GM21723 (cell line): ENCODE measurements at regions not wholly inside any gene's neighbourhood (a gene's known extent, or its start where the extent isn't known, plus 50 kb on each side); places are given as distances from the start of the nearest gene placed in this dataset.

Experiments
- ATAC-seq: cut with Tn5 transposase; IDR thresholded peaks from one replicate; pipeline ENCODE4 v1.9.1; 2021; ENCODE audit warnings: mild to moderate bottlenecking, moderate library complexity; ENCODE audit not compliant: unreplicated experiment

- no peak for ATAC-seq
These were observed 849.4 kb upstream of the ADAMTS5 start for GRCh38 chr21:27816301-27816700.

GRCh38 chr21:27814226-27814625 is 847.3 kb upstream of the ADAMTS5 start:
- no peak for ATAC-seq

GRCh38 chr21:27813750-27814149 is 846.9 kb upstream of the ADAMTS5 start:
- no peak for ATAC-seq

- ATAC-seq = no peak
These were observed 846.5 kb upstream of the ADAMTS5 start for GRCh38 chr21:27813344-27813743.

GRCh38 chr21:27812279-27812678 is 845.4 kb upstream of the ADAMTS5 start:
- no peak for ATAC-seq

GRCh38 chr21:27808923-27809322 is 842.0 kb upstream of the ADAMTS5 start:
- ATAC-seq = no peak

- no peak for ATAC-seq
These were observed 840.7 kb upstream of the ADAMTS5 start for GRCh38 chr21:27807596-27807995.

GRCh38 chr21:27806281-27806680 is 839.4 kb upstream of the ADAMTS5 start:
- ATAC-seq = no peak

- no peak for ATAC-seq
These were observed 838.8 kb upstream of the ADAMTS5 start for GRCh38 chr21:27805696-27806095.

- no peak for ATAC-seq
These were observed 837.6 kb upstream of the ADAMTS5 start for GRCh38 chr21:27804515-27804914.

- no peak for ATAC-seq
These were observed 836.7 kb upstream of the ADAMTS5 start for GRCh38 chr21:27803571-27803970.

- no peak for ATAC-seq
These were observed 836.1 kb upstream of the ADAMTS5 start for GRCh38 chr21:27802816-27803475.

- ATAC-seq = no peak
These were observed 833.0 kb upstream of the ADAMTS5 start for GRCh38 chr21:27799861-27800260.

- ATAC-seq = no peak
These were observed 829.2 kb upstream of the ADAMTS5 start for GRCh38 chr21:27796106-27796505.

GRCh38 chr21:27795418-27795817 is 828.5 kb upstream of the ADAMTS5 start:
- no peak for ATAC-seq

GRCh38 chr21:27793901-27794300 is 827.0 kb upstream of the ADAMTS5 start:
- ATAC-seq = no peak

- ATAC-seq = no peak
These were observed 820.2 kb upstream of the ADAMTS5 start for GRCh38 chr21:27787046-27787445.

- no peak for ATAC-seq
These were observed 812.7 kb upstream of the ADAMTS5 start for GRCh38 chr21:27779606-27780005.

- ATAC-seq = no peak
These were observed 810.2 kb upstream of the ADAMTS5 start for GRCh38 chr21:27776925-27777553.

GRCh38 chr21:27772816-27773215 is 805.9 kb upstream of the ADAMTS5 start:
- ATAC-seq = no peak

- ATAC-seq = no peak
These were observed 805.1 kb upstream of the ADAMTS5 start for GRCh38 chr21:27771938-27772483.

GRCh38 chr21:27769763-27770162 is 802.9 kb upstream of the ADAMTS5 start:
- ATAC-seq = no peak
